GM21381 (cell line): ENCODE measurements at regions not wholly inside any gene's neighbourhood (a gene's known extent, or its start where the extent isn't known, plus 50 kb on each side); places are given as distances from the start of the nearest gene placed in this dataset.

Experiments used
- ATAC-seq: cut with Tn5 transposase; IDR thresholded peaks from one replicate; pipeline ENCODE4 v1.9.1; 2021; ENCODE audit warnings: mild to moderate bottlenecking, moderate library complexity; ENCODE audit not compliant: unreplicated experiment

GRCh38 chr13:89749888-89750287 lies 1597.6 kb upstream of the MIR17HG start:
- no peak for ATAC-seq

DNA sequence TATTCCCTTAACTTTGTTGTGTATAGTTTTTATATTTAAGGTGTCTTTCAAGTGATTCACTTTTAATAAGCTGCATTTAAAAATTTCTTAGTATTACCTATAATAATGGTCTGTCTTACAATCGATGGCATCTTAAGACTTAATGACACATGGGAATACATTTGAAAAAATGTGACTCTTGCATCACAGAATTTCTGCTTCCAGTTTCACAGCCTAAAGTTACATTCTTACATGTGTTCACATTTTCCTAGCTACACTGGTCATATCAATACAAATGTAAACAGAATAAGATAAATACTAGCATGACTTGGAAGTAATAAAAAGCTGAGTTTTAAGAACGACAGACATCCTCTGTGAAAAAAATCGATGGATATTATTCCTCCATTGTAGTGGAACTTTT lies 1597.1 kb upstream of the MIR17HG start:
- no peak for ATAC-seq

GRCh38 chr13:89751432-89751930 lies 1596.0 kb upstream of the MIR17HG start:
- no peak for ATAC-seq

- ATAC-seq, result no peak
These were observed 1595.1 kb upstream of the MIR17HG start for GRCh38 chr13:89752394-89752793.

DNA sequence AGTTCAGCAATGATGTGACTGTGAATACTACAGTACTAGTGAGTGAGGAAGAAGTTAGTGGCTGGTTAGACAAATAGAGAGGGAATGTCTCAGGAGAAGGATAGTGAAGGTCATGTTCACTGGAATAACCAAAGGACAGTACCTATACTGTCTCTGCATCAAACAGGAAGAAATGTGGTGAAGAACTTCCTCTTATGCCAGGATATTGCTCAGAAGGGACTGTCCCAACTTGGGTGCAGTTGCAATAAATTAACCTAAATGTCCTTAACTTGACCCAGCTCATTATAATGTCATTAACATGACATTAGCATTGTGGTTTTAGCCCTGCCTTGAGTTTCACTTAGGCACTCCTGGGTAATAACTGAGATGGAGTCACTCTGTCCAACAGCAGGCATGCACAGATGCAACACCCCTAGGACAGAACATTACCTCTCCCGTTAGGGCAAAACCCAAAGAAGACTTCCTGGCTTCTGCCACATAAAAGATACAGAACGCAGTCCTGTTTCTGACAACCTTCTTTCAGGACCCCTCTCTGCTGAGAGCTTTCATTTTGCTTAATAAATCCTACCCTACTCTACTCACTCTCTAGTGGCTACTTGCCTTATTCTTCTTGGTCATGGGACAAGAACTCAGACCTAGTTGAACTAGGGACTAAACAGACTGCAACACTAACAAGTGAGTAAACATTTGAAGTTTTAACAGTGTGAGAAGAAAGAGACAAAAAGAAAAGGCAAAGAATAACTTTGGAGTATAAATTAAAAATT lies 1591.6 kb upstream of the MIR17HG start:
- ATAC-seq, result no peak

DNA sequence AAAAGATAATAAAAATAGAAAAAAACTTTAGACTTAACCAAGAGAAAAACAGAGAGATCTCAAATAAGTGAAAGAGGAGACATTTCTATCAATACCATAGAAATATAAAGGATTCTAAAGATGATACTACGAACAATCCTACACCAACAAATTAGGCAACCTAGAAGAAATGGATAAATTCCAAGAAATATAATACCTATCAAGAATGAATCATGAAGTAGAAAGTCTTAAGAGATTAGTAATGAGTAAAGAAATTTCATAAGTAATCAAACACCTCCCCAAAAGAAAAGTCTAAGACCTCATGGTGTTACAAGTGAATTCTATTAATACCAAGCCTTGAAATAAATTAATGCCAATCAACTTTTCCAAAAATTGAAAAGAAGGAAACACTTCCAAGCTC lies 1584.5 kb upstream of the MIR17HG start:
- ATAC-seq, result no peak

DNA sequence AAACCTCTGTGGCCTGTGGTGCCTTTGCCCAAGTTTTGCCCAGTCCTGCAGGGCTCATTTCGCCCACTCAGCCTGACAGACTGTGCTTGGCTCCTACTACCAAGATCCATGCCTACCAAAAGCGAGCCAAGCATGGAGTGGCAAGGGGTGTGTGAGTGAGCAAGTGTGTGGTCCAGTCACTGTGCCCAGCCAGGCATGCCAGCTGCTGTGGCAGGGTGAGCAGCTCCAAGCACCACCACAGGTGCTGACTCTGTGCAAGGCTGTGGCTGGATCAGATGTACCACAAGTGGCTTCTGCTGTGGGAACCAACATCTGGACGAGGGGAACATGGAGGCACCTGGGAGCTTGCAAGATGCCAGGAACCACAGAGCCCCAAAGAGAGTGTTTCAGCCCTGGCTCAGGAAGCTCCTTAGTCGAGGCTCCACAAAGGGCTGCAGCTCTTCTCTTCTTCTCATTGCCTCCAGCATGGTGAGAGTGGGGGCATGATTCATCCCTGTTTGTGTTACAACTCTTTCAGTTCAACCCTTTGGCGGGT lies 1564.2 kb upstream of the MIR17HG start:
- no peak for ATAC-seq

GRCh38 chr13:89784161-89784809 lies 1563.2 kb upstream of the MIR17HG start:
- no peak for ATAC-seq

DNA sequence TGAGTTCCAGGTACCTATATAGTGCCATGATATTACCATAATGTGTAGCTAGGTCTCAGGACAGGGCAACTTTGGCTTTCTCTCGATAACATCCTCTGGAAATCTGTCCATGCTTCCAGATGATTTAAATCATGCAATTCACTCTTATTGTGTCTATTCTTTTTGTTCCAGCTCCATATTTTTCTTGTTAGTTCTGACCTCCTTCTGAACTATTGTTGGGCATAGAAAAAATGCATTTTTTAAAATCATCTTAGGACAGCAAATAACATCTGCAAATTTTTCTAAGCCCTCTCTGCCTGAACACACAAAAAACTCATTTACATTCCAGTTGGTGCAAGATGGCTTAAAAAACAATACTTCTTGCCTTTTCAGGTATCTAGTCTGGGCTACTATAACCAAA lies 1561.0 kb upstream of the MIR17HG start:
- no peak for ATAC-seq

- ATAC-seq, result no peak
These were observed 1556.8 kb upstream of the MIR17HG start for GRCh38 chr13:89790696-89791095.

- ATAC-seq, result no peak
These were observed 1555.4 kb upstream of the MIR17HG start for GRCh38 chr13:89791971-89792630.

DNA sequence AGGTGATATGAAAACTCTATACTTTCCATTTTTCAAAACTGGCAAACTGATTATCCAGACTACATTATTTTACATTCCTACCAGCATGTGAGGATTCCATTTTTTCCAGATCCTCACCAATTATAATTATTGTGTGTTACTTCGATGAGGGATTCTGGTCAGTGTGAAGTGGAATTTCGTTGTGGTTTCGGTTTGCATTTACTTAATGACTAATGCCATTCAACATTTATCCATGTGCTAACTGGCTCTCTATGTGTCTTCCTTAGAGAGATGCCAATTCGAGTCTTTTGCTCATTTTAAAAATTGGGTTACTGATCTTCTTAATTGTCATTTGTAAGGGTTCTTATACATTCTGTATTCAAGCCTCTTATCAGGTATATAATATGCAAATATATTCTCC lies 1551.3 kb upstream of the MIR17HG start:
- ATAC-seq, result no peak

- ATAC-seq, result no peak
These were observed 1543.6 kb upstream of the MIR17HG start for GRCh38 chr13:89803839-89804238.

DNA sequence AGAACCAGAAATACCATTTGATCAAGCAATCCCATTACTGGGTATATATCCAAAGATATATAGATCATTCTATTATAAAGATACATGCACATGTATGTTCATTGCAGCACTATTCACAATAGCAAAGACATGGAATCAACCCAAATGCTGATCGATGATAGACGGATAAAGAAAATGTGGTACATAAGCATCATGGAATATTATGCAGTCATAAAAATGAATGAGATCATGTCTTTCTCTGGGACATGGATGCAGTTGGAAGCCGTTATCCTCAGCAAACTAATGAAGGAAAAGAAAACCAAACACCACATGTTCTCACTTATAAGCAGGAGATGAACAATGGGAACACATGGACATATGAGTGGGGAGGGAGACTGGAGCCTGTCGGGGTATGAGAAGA lies 1540.9 kb upstream of the MIR17HG start:
- ATAC-seq, result no peak

DNA sequence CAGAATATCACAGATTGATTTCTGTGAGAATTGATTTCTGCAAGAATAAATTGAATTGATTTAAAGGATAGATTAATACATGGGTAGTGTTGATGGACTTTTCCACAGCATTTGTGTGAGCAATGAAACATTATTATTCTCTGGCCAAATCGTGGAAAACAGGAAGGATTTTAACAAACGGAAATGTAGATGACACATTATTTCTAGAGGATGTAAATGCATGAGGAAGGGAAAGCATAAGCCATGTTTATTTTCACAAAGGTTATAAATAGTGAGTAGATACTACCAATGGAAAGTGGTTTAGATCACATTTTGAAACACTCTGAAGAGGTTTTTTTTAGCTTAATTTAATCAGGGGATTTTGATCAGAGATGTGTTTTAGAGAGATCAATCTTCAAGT lies 1534.6 kb upstream of the MIR17HG start:
- ATAC-seq, result no peak

GRCh38 chr13:89816404-89816803 lies 1531.1 kb upstream of the MIR17HG start:
- ATAC-seq, result no peak

- ATAC-seq, result no peak
These were observed 1525.0 kb upstream of the MIR17HG start for GRCh38 chr13:89822467-89822866.

GRCh38 chr13:89827552-89827951 lies 1519.9 kb upstream of the MIR17HG start:
- ATAC-seq, result no peak

- ATAC-seq, result no peak
These were observed 1519.0 kb upstream of the MIR17HG start for GRCh38 chr13:89828506-89828905.

- no peak for ATAC-seq
These were observed 1516.3 kb upstream of the MIR17HG start for GRCh38 chr13:89831157-89831556.

DNA sequence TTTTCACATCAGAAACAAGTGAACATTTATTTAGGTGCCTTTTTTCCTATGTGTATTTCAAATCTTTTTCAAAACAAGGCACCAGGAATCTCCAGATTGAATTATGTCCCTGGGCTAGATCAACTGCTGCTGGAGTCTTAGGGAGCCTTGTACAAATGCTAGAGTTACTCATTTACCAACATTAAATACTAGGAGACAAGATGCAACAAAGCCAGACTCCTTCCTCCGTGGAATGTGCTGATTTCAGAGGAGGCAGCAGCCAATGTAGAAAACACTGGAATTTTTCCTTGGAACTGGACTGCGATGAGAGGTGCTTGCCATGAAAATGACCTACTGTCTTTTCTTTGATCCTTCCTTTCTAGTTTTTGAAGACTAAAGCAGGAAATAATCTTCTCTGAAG lies 1514.7 kb upstream of the MIR17HG start:
- ATAC-seq, result no peak

GRCh38 chr13:89843621-89844020 lies 1503.9 kb upstream of the MIR17HG start:
- ATAC-seq, result no peak
